ENCODE measurements at regions not wholly inside any gene's neighbourhood (a gene's known extent, or its start where the extent isn't known, plus 50 kb on each side); places are given as distances from the start of the nearest gene placed in this dataset.
A peak's percentile ranks its signal among the peaks of the same experiment; 100 is the strongest.

- DNase-seq: no peak
Observed at GRCh38 chr2:176683618-176684111, 414.4 kb downstream of the MTX2 start.

GRCh38 chr2:176685908-176686307 is 416.7 kb downstream of the MTX2 start:
- no peak for DNase-seq

- DNase-seq: no peak
Observed at GRCh38 chr2:176686328-176686727, 417.1 kb downstream of the MTX2 start.

- no peak for DNase-seq
Observed at GRCh38 chr2:176687342-176687741, 418.1 kb downstream of the MTX2 start.

- DNase-seq: no peak
Observed at GRCh38 chr2:176687944-176688343, 418.7 kb downstream of the MTX2 start.

GRCh38 chr2:176689711-176690110 is 420.5 kb downstream of the MTX2 start:
- DNase-seq: no peak

GRCh38 chr2:176691471-176691870 is 422.2 kb downstream of the MTX2 start:
- DNase-seq: no peak

GRCh38 chr2:176692533-176692932 is 423.3 kb downstream of the MTX2 start:
- no peak for DNase-seq

GRCh38 chr2:176699098-176699497 is 429.9 kb downstream of the MTX2 start:
- no peak for DNase-seq

- DNase-seq: no peak
Observed at GRCh38 chr2:176699644-176700043, 430.4 kb downstream of the MTX2 start.

GRCh38 chr2:176702131-176702530 is 432.9 kb downstream of the MTX2 start:
- no peak for DNase-seq

GRCh38 chr2:176704282-176704858 is 435.1 kb downstream of the MTX2 start:
- DNase-seq: no peak

GRCh38 chr2:176709149-176709951 is 440.1 kb downstream of the MTX2 start:
- DNase-seq: no peak

- no peak for DNase-seq
Observed at GRCh38 chr2:176709991-176710390, 440.7 kb downstream of the MTX2 start.

GRCh38 chr2:176710657-176711186 is 441.5 kb downstream of the MTX2 start:
- no peak for DNase-seq

GRCh38 chr2:176725873-176726645 is 456.8 kb downstream of the MTX2 start:
- no peak for DNase-seq

GRCh38 chr2:176727696-176728095 is 458.5 kb downstream of the MTX2 start:
- DNase-seq: no peak

- DNase-seq: peak; percentile 35
Observed at GRCh38 chr2:176729706-176730569, 460.7 kb downstream of the MTX2 start.

GRCh38 chr2:176732780-176733179 is 463.5 kb downstream of the MTX2 start:
- no peak for DNase-seq

GRCh38 chr2:176733698-176734430 is 464.6 kb downstream of the MTX2 start:
- DNase-seq: no peak

GRCh38 chr2:176734868-176735267 is 465.6 kb downstream of the MTX2 start:
- DNase-seq: no peak

GRCh38 chr2:176742271-176742670 is 470.3 kb upstream of the HNRNPA3 start:
- DNase-seq: no peak
